GM20431 (cell line): ENCODE measurements at regions not wholly inside any gene's neighbourhood (a gene's known extent, or its start where the extent isn't known, plus 50 kb on each side); places are given as distances from the start of the nearest gene placed in this dataset.

ENCODE experiments used
- in situ Hi-C: fragments of 300-500 bp; cut with MseI, MboI; formaldehyde crosslinking; loops from one replicate; pipeline ENCODE4 v1.15.0; 2020; ENCODE audit warnings: low sequenced_read_pairs; ENCODE audit not compliant: unreplicated experiment

- in situ Hi-C loops, result no loop called here
Observed at GRCh38 chr13:78370231-78370630, 233.1 kb downstream of the POU4F1 start.

GRCh38 chr13:78364711-78365110, 238.6 kb downstream of the POU4F1 start:
- in situ Hi-C loops, result no loop called here

GRCh38 chr13:78341032-78341431, 262.3 kb downstream of the POU4F1 start:
- in situ Hi-C loops, result no loop called here

- in situ Hi-C loops, result no loop called here
Observed at GRCh38 chr13:78339927-78340326, 263.4 kb downstream of the POU4F1 start.

DNA sequence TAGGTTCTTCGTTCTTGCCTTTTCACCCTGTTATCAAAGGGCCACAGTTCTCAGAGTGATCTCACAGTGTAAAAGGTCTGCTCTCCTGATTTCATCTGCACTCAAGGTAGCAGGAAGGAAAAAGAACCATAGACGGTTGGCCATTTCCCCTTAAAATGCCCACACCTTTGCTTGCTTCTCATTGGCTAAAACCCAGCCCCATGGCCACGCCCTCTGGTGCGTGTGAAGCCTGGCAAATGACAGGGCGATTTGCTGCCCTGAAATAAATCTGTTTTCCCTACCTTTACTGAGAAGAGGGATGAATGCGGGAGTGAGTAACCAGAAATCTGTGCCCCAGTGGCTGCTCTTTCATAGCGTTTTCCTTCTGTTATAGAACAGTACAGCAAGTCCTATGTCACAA, 269.3 kb downstream of the POU4F1 start:
- in situ Hi-C loops, result no loop called here

DNA sequence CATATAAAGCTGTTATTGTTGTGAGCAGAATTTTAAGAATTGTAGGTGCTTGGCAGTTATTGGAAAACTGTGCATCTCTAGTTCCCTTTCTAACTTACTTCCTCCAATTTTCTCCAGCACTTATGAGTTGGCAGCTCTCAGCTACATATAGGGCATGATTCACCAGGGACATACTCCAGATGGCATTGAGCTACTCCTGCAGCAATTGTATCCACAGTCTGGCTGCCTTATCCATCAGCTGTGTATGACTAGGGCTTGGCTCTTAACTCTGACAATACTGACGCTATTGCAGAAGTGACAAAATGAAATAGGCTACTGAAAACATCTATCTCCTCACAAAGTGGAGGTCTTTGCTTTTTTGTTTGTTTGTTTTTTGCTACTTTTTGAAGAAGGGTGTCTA, 276.7 kb downstream of the POU4F1 start:
- in situ Hi-C loops, result no loop called here

- in situ Hi-C loops, result no loop called here
Observed at GRCh38 chr13:78325585-78325984, 277.8 kb downstream of the POU4F1 start.

DNA sequence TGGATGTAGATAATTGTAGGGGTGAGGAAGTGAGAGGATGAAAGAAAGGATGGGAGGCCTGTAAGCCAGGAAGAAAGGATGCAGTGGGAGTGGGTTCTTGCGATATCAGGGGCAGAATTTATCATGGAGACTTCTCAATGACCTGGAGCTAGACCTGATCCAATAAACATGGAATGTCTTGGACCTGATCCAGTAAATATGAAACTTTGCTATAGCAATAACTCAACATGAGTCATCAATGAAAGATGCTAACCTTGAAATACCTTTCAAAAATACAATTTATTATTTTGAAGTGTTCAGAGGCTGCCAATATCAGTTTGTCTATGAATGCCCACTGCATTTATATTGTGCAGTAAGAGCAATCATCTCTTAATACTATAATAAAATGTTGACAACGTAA, 279.5 kb downstream of the POU4F1 start:
- in situ Hi-C loops, result no loop called here

- in situ Hi-C loops, result no loop called here
Observed at GRCh38 chr13:78323040-78323439, 280.3 kb downstream of the POU4F1 start.

GRCh38 chr13:78319101-78319627, 284.2 kb downstream of the POU4F1 start:
- in situ Hi-C loops, result no loop called here

- in situ Hi-C loops, result no loop called here
Observed at GRCh38 chr13:78317030-78317429, 286.3 kb downstream of the POU4F1 start.

- in situ Hi-C loops, result no loop called here
Observed at GRCh38 chr13:78309497-78310180, 293.7 kb downstream of the POU4F1 start.

GRCh38 chr13:78306519-78307206, 296.7 kb downstream of the POU4F1 start:
- in situ Hi-C loops, result no loop called here

GRCh38 chr13:78305171-78305570, 298.2 kb downstream of the POU4F1 start:
- in situ Hi-C loops, result no loop called here

GRCh38 chr13:78299832-78300623, 303.3 kb downstream of the POU4F1 start:
- in situ Hi-C loops, result no loop called here

GRCh38 chr13:78298657-78299056, 304.7 kb downstream of the POU4F1 start:
- in situ Hi-C loops, result no loop called here

GRCh38 chr13:78286748-78287147, 316.6 kb downstream of the POU4F1 start:
- in situ Hi-C loops, result no loop called here

- in situ Hi-C loops, result no loop called here
Observed at GRCh38 chr13:78265098-78265497, 338.3 kb downstream of the POU4F1 start.

GRCh38 chr13:78258304-78258703, 339.7 kb upstream of the EDNRB start:
- in situ Hi-C loops, result no loop called here

- in situ Hi-C loops, result no loop called here
Observed at GRCh38 chr13:78256484-78256883, 337.9 kb upstream of the EDNRB start.

GRCh38 chr13:78254113-78254512, 335.5 kb upstream of the EDNRB start:
- in situ Hi-C loops, result no loop called here
